RWPE1 (cell line): ENCODE measurements at regions not wholly inside any gene's neighbourhood (a gene's known extent, or its start where the extent isn't known, plus 50 kb on each side); places are given as distances from the start of the nearest gene placed in this dataset.

Experiments
- CTCF ChIA-PET: fragments of 350-600 bp; sonication (Branson Sonifier 250); formaldehyde crosslinking; extraction: SDS; loops from one replicate; lab custom pipeline; 2021; lab: Yijun Ruan, JAX
- POLR2A ChIA-PET: fragments of 400-600 bp; formaldehyde crosslinking; extraction: SDS; loops from one replicate; lab custom pipeline; 2020; ENCODE audit warnings: antibody characterized with exemption; ENCODE audit not compliant: low non-redundant PET; lab: Yijun Ruan, JAX
- DNase-seq: peaks from one replicate; pipeline ENCODE4 v3.0.0; 2012; ENCODE audit warnings: low spot score
- H3K27ac ChIP-seq: fragments of 450-650 bp; 2 replicates; pipeline ENCODE4 v1.5.1; 2017
- TF ChIP-seq, protein P1 (sequence below): fragments of 450-650 bp; conservative IDR thresholded peaks from 2 replicates; pipeline ENCODE4 v1.5.1; 2017; ENCODE audit warnings: low read depth, mild to moderate bottlenecking

GRCh38 chrX:142686206-142686605 is 339.5 kb upstream of the SPANXN4 start:
- TF ChIP-seq, protein P1, sequence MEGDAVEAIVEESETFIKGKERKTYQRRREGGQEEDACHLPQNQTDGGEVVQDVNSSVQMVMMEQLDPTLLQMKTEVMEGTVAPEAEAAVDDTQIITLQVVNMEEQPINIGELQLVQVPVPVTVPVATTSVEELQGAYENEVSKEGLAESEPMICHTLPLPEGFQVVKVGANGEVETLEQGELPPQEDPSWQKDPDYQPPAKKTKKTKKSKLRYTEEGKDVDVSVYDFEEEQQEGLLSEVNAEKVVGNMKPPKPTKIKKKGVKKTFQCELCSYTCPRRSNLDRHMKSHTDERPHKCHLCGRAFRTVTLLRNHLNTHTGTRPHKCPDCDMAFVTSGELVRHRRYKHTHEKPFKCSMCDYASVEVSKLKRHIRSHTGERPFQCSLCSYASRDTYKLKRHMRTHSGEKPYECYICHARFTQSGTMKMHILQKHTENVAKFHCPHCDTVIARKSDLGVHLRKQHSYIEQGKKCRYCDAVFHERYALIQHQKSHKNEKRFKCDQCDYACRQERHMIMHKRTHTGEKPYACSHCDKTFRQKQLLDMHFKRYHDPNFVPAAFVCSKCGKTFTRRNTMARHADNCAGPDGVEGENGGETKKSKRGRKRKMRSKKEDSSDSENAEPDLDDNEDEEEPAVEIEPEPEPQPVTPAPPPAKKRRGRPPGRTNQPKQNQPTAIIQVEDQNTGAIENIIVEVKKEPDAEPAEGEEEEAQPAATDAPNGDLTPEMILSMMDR, result no peak
- ChIA-PET POLR2A (no interaction called here), CTCF (interaction anchor here (0.5 kb wide), 1 partner anchor 540 kb away, joined by 3 read pairs; no protein-coding TSS in a partner anchor)
- DNase-seq, result no peak
- no peak overlapping the region for H3K27ac ChIP-seq

DNA sequence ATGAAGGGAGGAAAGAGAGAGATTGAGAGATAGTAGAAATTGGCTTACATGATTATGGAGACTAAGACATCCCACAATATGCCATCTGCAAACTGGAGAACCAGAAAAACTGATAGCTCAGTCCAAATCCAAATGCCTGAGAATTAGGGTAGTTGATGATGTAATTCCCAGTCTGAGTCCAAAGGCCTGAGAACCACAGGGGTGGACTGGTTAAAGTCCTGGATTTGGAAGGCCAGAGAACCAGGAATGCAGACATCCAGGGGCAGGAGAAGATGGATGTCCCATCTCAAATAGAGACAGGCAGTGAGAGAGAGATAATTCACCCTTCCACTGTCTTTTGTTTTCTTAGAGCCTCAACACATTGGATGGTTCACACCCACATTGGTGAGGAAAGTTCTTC is 345.7 kb upstream of the SPANXN4 start:
- POLR2A ChIA-PET, result no interaction called here
- CTCF ChIA-PET, result interaction anchor here (0.7 kb wide), 1 partner anchor 15 kb away, joined by 3 read pairs; no protein-coding TSS in a partner anchor
- DNase-seq, result no peak
- no peak overlapping the region for H3K27ac ChIP-seq
- TF ChIP-seq, protein P1, result no peak

- TF ChIP-seq, protein P1, result no peak
- ChIA-PET CTCF (no interaction called here), POLR2A (no interaction called here)
- no peak overlapping the region for H3K27ac ChIP-seq
- no peak for DNase-seq
Measured at GRCh38 chrX:142671036-142671435, 354.7 kb upstream of the SPANXN4 start.

DNA sequence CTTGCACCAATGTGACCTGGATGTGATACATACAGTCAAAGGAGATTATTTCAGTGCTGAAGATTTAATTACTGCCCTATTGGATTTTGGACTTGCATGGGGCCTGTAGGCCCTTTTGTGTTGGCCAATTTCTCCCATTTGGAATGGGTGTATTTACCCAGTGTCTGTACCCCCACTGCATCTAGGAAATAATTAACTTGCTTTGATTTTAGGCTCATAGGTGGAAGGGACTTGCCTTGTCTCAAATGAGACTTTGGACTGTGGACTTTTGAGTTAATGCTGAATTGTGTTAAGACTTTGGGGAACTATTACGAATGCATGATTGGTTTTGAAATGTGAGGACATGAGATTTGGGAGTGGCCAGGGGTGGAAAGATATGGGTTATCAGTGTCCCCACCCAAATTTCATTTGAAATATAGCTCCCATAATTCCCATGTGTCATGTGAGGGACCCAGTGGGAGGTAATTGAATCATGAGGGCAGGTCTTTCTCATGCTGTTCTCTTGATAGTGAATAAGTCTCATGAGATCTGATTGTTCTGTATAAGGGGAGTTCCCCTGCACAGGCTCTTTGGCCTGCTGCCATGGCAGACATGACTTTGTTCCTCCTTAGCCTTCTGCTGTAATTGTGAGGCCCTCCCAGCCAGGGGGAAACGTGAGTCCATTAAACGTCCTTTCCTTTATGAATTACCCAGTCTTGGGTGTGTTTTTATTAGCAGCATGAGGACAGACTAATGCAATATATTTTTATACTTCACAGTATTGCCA is 362.2 kb upstream of the SPANXN4 start:
- POLR2A ChIA-PET, result no interaction called here
- no peak for DNase-seq
- H3K27ac ChIP-seq, result no peak overlapping the region
- TF ChIP-seq, protein P1, result no peak
- CTCF ChIA-PET, result no interaction called here

- no peak overlapping the region for H3K27ac ChIP-seq
- no peak for DNase-seq
- ChIA-PET POLR2A (no interaction called here), CTCF (no interaction called here)
- TF ChIP-seq, protein P1, result no peak
Measured at GRCh38 chrX:142661696-142662095, 364.0 kb upstream of the SPANXN4 start.

- ChIA-PET CTCF (no interaction called here), POLR2A (no interaction called here)
- no peak overlapping the region for H3K27ac ChIP-seq
- no peak for DNase-seq
- TF ChIP-seq, protein P1, result no peak
Measured at GRCh38 chrX:142655507-142655906, 370.2 kb upstream of the SPANXN4 start.
